Loucy (cell line): ENCODE measurements at regions not wholly inside any gene's neighbourhood (a gene's known extent, or its start where the extent isn't known, plus 50 kb on each side); places are given as distances from the start of the nearest gene placed in this dataset.

Experiments
- H2AFZ ChIP-seq: fragments of 200-600 bp; sonication (generic); 2 replicates; pipeline ENCODE4 v1.6.0; 2016; ENCODE audit warnings: antibody characterized with exemption, mild to moderate bottlenecking, low read length, moderate library complexity
- H3F3A ChIP-seq: fragments of 200-600 bp; 2 replicates; pipeline ENCODE4 v1.6.0; 2016; ENCODE audit warnings: antibody characterized with exemption, low read depth, mild to moderate bottlenecking
- H3K27me3 ChIP-seq: fragments of 200-600 bp; sonication (generic); 2 replicates; pipeline ENCODE4 v1.6.1; 2014; ENCODE audit warnings: low read length, mild to moderate bottlenecking; ENCODE audit not compliant: insufficient read depth, poor library complexity, severe bottlenecking
- H3K36me3 ChIP-seq: fragments of 200-600 bp; sonication (generic); 2 replicates; pipeline ENCODE4 v1.6.1; 2016; ENCODE audit warnings: low read length; ENCODE audit not compliant: insufficient read depth
- H3K4me1 ChIP-seq: fragments of 200-600 bp; sonication (generic); 2 replicates; pipeline ENCODE4 v1.5.1; 2014; ENCODE audit warnings: low read length, mild to moderate bottlenecking; ENCODE audit not compliant: insufficient read depth, poor library complexity, severe bottlenecking
- H3K4me2 ChIP-seq: fragments of 200-600 bp; sonication (generic); 2 replicates; pipeline ENCODE4 v1.6.0; 2014; ENCODE audit warnings: antibody characterized with exemption, low read length, low read depth, mild to moderate bottlenecking; ENCODE audit not compliant: poor library complexity, severe bottlenecking
- H3K4me3 ChIP-seq: fragments of 200-600 bp; sonication (generic); 2 replicates; pipeline ENCODE4 v1.5.1; 2014; ENCODE audit warnings: low read length, mild to moderate bottlenecking, mixed read lengths; ENCODE audit not compliant: poor library complexity, severe bottlenecking
- H3K79me2 ChIP-seq: fragments of 200-600 bp; sonication (generic); 2 replicates; pipeline ENCODE4 v1.6.1; 2014; ENCODE audit warnings: low read length; ENCODE audit not compliant: insufficient read depth
- H3K9ac ChIP-seq: fragments of 200-600 bp; sonication (generic); 2 replicates; pipeline ENCODE4 v1.6.0; 2014; ENCODE audit warnings: mild to moderate bottlenecking, low read depth, low read length, moderate library complexity; ENCODE audit not compliant: poor library complexity, severe bottlenecking
- H3K9me2 ChIP-seq: fragments of 200-600 bp; sonication (generic); replicated peaks from 2 replicates; pipeline ENCODE4 v1.6.1; 2016; ENCODE audit warnings: low read depth, low read length, mixed read lengths
- H3K9me3 ChIP-seq: fragments of 200-600 bp; sonication (generic); 2 replicates; pipeline ENCODE4 v1.6.1; 2014; ENCODE audit warnings: mild to moderate bottlenecking, antibody characterized with exemption, low read length, low read depth; ENCODE audit not compliant: insufficient read depth
- H4K20me1 ChIP-seq: fragments of 200-600 bp; sonication (generic); 2 replicates; pipeline ENCODE4 v1.6.0; 2014; ENCODE audit warnings: antibody characterized with exemption, low read length, mild to moderate bottlenecking; ENCODE audit not compliant: insufficient read depth, poor library complexity, severe bottlenecking
- EZH2phosphoT487 ChIP-seq: fragments of 200-600 bp; IDR thresholded peaks from 2 replicates; pipeline ENCODE4 v1.6.1; 2018; ENCODE audit warnings: antibody characterized with exemption, mild to moderate bottlenecking, moderate library complexity, borderline replicate concordance
- TF ChIP-seq, protein P1 (sequence below): fragments of 200-600 bp; sonication (generic); conservative IDR thresholded peaks from 2 replicates; pipeline ENCODE4 v1.5.1; 2014; ENCODE audit warnings: mild to moderate bottlenecking, antibody characterized with exemption, low read length

DNA sequence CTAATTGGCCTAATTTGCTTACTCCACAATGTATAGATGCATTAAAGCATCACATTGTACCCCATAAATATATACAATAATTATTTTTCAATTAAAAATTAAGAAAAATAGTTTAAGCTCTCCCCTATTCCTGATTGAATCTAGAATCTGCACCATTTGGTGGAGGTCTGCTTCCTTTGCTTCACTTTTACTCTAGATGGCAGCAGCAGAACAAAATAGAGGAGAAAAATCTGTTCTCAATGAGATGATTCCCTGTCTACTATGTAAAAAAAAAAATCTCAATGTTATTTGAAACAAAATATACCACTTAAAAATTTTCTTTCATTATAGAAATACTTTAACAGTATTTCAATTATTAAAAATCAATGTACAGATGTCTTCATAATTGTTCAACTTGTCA lies 109.6 kb upstream of the FXR1 start:
- no peaks in the 10 kb centered on the region for H3K36me3 ChIP-seq
- no peak overlapping the region for H2AFZ ChIP-seq

DNA sequence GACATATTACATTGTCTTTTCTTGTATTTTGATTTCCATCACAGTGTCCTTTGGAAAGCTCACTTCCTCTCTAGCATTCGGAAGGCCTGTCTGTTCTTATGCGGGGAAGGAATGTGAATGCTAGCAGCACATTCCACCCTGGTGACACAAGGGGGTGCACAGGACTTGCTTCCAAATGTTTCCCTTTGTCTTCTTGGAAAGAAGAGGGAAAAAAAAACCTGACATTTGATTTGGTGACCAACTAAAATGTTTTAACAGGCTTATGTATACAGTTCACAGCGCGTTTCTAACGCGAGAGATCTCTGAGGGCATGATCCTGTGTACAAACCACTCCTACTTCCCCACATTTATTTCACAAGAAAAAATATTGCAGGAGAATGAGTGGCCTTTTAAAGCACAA lies 107.6 kb upstream of the FXR1 start:
- H3K9ac ChIP-seq = no peak overlapping the region

More for the DNA sequence above, 109.6 kb upstream of the FXR1 start:
- no peaks in the 10 kb centered on the region for H3K9me3 ChIP-seq
- H3K79me2 ChIP-seq = no peaks in the 10 kb centered on the region
- H3F3A ChIP-seq = no peaks in the 10 kb centered on the region
- H3K9ac ChIP-seq = no peak overlapping the region
- H3K4me2 ChIP-seq = no peak overlapping the region
- peaks cover 4% of the 10 kb centered on the region for H3K4me1 ChIP-seq
- H3K27me3 ChIP-seq = no peaks in the 10 kb centered on the region
- no peak overlapping the region for H3K4me3 ChIP-seq
- H4K20me1 ChIP-seq = no peaks in the 10 kb centered on the region
- TF ChIP-seq, protein P1, sequence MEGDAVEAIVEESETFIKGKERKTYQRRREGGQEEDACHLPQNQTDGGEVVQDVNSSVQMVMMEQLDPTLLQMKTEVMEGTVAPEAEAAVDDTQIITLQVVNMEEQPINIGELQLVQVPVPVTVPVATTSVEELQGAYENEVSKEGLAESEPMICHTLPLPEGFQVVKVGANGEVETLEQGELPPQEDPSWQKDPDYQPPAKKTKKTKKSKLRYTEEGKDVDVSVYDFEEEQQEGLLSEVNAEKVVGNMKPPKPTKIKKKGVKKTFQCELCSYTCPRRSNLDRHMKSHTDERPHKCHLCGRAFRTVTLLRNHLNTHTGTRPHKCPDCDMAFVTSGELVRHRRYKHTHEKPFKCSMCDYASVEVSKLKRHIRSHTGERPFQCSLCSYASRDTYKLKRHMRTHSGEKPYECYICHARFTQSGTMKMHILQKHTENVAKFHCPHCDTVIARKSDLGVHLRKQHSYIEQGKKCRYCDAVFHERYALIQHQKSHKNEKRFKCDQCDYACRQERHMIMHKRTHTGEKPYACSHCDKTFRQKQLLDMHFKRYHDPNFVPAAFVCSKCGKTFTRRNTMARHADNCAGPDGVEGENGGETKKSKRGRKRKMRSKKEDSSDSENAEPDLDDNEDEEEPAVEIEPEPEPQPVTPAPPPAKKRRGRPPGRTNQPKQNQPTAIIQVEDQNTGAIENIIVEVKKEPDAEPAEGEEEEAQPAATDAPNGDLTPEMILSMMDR = peak; percentile 66
- TF ChIP-seq EZH2phosphoT487 = no peak
- no peaks in the 10 kb centered on the region for H3K9me2 ChIP-seq

DNA sequence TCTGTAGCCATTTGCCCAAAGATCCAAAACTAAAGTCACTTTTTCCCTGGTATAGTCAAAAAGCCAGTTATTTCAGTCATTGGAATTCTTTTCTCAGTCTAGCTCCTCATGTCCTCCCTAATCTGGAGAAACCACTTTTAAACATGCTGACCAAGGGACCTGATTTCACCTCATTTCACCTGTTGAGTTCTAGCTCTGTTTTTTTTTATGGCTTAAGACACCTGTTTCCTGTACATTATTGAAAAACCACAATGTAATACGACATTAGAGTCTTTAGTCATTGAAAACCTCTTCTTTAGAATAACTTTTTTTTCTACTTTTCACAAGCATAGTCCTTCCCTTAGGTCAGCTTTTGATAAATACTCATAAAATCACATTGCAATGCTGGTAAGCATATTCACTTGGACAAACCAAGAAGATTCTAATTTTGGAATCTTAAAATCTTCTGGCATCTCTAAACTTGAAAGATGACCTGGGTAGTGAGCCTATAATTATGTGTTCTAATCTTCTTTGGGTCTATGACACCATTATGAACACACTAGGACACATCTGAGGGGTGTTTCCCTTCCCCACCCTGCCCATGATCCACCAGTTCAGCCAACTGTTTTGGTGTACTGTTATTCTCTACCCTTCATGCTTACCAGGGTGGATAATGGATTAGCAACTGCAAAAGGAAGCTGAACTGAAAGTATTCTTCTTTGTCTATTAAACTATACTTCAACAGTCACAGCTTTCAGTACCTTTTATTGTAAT lies 103.5 kb upstream of the FXR1 start:
- Histone ChIP-seq H3K36me3 (no peaks in the 10 kb centered on the region), H2AFZ (no peak overlapping the region)

More for the DNA sequence above, 107.6 kb upstream of the FXR1 start:
- Histone ChIP-seq H3K9me3 (no peaks in the 10 kb centered on the region), H3K4me1 (peaks cover 24% of the 10 kb centered on the region), H3K4me3 (no peak overlapping the region), H3K9me2 (no peaks in the 10 kb centered on the region), H4K20me1 (no peaks in the 10 kb centered on the region), H2AFZ (no peak overlapping the region), H3F3A (no peaks in the 10 kb centered on the region), H3K27me3 (no peaks in the 10 kb centered on the region), H3K36me3 (no peaks in the 10 kb centered on the region), H3K4me2 (no peak overlapping the region), H3K79me2 (no peaks in the 10 kb centered on the region)
- no peak for TF ChIP-seq EZH2phosphoT487
- TF ChIP-seq, protein P1 = peak; percentile 35

More for the DNA sequence above, 103.5 kb upstream of the FXR1 start:
- Histone ChIP-seq H4K20me1 (no peaks in the 10 kb centered on the region), H3K4me2 (peak overlapping the region; percentile 63), H3K9me3 (no peaks in the 10 kb centered on the region), H3K9ac (no peak overlapping the region), H3K4me1 (peaks cover 31% of the 10 kb centered on the region), H3K9me2 (no peaks in the 10 kb centered on the region), H3K27me3 (no peaks in the 10 kb centered on the region), H3K79me2 (no peaks in the 10 kb centered on the region), H3K4me3 (peak overlapping the region; percentile 27), H3F3A (no peaks in the 10 kb centered on the region)
- no peak for TF ChIP-seq EZH2phosphoT487
- TF ChIP-seq, protein P1 = no peak
